BE2C (cell line): ENCODE measurements at regions not wholly inside any gene's neighbourhood (a gene's known extent, or its start where the extent isn't known, plus 50 kb on each side); places are given as distances from the start of the nearest gene placed in this dataset.

Experiments
- DNase-seq: peaks from one replicate; pipeline ENCODE4 v3.0.0-alpha.2; 2020
- H3K27me3 ChIP-seq: fragments of 250-450 bp; sonication (Bioruptor Pico); 2 replicates; pipeline ENCODE4 v1.5.1; 2020; ENCODE audit warnings: mild to moderate bottlenecking
- H3K36me3 ChIP-seq: fragments of 250-450 bp; sonication (Bioruptor Pico); 2 replicates; pipeline ENCODE4 v1.5.1; 2020; ENCODE audit warnings: mild to moderate bottlenecking
- H3K4me1 ChIP-seq: fragments of 250-450 bp; sonication (Bioruptor Pico); 2 replicates; pipeline ENCODE4 v1.5.1; 2020
- H3K4me3 ChIP-seq: 2 replicates; pipeline ENCODE4 v1.5.1; 2011; ENCODE audit warnings: low read depth, low read length
- H3K9me3 ChIP-seq: fragments of 250-450 bp; sonication (Bioruptor Pico); 2 replicates; pipeline ENCODE4 v1.5.1; 2020
- TF ChIP-seq, protein P1 (sequence below): IDR thresholded peaks from 2 replicates; pipeline ENCODE4 v1.5.1; 2012; ENCODE audit warnings: mild to moderate bottlenecking, low read depth, low read length

- no peak for DNase-seq
- Histone ChIP-seq H3K4me1 (no peaks in the 10 kb centered on the region), H3K9me3 (no peaks in the 10 kb centered on the region), H3K27me3 (no peaks in the 10 kb centered on the region), H3K4me3 (no peak overlapping the region), H3K36me3 (no peaks in the 10 kb centered on the region)
- TF ChIP-seq, protein P1, sequence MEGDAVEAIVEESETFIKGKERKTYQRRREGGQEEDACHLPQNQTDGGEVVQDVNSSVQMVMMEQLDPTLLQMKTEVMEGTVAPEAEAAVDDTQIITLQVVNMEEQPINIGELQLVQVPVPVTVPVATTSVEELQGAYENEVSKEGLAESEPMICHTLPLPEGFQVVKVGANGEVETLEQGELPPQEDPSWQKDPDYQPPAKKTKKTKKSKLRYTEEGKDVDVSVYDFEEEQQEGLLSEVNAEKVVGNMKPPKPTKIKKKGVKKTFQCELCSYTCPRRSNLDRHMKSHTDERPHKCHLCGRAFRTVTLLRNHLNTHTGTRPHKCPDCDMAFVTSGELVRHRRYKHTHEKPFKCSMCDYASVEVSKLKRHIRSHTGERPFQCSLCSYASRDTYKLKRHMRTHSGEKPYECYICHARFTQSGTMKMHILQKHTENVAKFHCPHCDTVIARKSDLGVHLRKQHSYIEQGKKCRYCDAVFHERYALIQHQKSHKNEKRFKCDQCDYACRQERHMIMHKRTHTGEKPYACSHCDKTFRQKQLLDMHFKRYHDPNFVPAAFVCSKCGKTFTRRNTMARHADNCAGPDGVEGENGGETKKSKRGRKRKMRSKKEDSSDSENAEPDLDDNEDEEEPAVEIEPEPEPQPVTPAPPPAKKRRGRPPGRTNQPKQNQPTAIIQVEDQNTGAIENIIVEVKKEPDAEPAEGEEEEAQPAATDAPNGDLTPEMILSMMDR = no peak
Measured at GRCh38 chr11:81368192-81368591, 1365.5 kb downstream of the FAM181B start.

DNA sequence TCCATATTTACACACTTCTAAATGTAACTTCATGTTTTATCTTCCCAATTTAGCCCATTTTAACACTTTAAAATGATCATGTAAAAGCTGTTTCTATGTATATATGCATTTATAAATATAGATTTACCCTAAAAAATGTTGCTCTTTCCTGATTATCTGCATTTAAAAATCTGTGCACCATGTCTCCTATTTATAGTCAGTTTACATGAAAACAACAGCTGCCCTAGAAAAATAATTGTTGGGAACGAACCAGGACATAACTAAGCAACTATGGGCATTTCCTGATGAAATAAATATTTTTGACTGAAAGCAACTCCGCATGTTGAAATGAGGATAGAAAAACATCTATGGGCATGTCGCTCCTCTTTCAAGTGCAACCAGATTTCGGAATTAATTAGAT lies 1368.2 kb downstream of the FAM181B start:
- no peak overlapping the region for H3K4me3 ChIP-seq
- H3K36me3 ChIP-seq = no peaks in the 10 kb centered on the region
- DNase-seq = no peak
- H3K27me3 ChIP-seq = no peaks in the 10 kb centered on the region
- H3K9me3 ChIP-seq = no peaks in the 10 kb centered on the region
- TF ChIP-seq, protein P1 = no peak
- H3K4me1 ChIP-seq = no peaks in the 10 kb centered on the region

- Histone ChIP-seq H3K4me1 (no peaks in the 10 kb centered on the region), H3K4me3 (no peak overlapping the region), H3K36me3 (no peaks in the 10 kb centered on the region), H3K27me3 (no peaks in the 10 kb centered on the region), H3K9me3 (no peaks in the 10 kb centered on the region)
- no peak for DNase-seq
- TF ChIP-seq, protein P1 = no peak
Measured at GRCh38 chr11:81359476-81359875, 1374.2 kb downstream of the FAM181B start.

DNA sequence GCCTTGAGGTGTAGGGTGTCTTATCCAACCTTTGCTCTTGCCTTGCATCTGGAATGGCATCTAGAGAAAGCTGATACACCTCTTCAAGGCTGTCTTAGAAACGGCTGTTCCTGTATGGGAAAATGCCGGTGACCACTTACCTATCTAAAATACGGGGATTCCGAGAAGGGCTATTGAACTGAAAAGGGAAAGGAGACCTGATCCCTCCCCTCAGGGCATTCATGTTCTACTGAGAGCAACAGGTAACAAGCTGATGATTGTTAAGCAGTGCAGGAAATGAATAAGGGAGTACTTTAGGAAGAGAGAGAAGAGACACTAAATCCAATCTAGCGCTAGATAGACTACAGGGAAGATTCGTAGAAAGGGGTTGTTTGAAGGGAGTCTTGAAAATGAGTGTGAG lies 1388.1 kb downstream of the FAM181B start:
- Histone ChIP-seq H3K9me3 (no peaks in the 10 kb centered on the region; the same call in 1 of the 2 replicates), H3K27me3 (no peaks in the 10 kb centered on the region), H3K4me1 (no peaks in the 10 kb centered on the region), H3K36me3 (no peaks in the 10 kb centered on the region), H3K4me3 (no peak overlapping the region)
- no peak for DNase-seq
- TF ChIP-seq, protein P1 = no peak

DNA sequence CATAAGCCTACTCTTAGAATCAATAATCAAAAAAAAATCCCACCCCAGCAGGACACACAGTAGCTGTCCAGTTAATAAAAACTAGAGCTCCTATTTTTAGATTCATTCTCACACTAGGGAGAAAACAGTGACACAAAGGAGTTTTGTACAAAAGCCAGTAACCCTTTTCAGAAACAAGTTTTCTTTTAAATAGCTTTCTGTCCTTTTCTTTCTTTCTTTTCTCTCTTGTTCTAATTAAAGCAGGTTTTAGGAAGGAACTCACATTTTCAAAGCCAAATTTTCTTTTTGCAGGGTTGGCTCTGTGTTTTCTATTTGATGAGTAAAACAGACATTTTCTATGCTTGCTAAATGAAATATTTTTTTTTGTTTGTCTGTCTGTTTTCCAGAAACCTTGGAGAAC lies 1390.7 kb downstream of the FAM181B start:
- H3K4me1 ChIP-seq = no peaks in the 10 kb centered on the region
- TF ChIP-seq, protein P1 = no peak
- H3K27me3 ChIP-seq = no peaks in the 10 kb centered on the region
- H3K4me3 ChIP-seq = no peak overlapping the region
- H3K36me3 ChIP-seq = no peaks in the 10 kb centered on the region
- no peak for DNase-seq
- no peaks in the 10 kb centered on the region; the same call in 1 of the 2 replicates for H3K9me3 ChIP-seq

- no peaks in the 10 kb centered on the region; the same call in none of the 2 replicates for H3K9me3 ChIP-seq
- TF ChIP-seq, protein P1 = no peak
- no peak for DNase-seq
- no peaks in the 10 kb centered on the region for H3K27me3 ChIP-seq
- no peaks in the 10 kb centered on the region for H3K4me1 ChIP-seq
- no peaks in the 10 kb centered on the region for H3K36me3 ChIP-seq
- no peak overlapping the region for H3K4me3 ChIP-seq
Measured at GRCh38 chr11:81340225-81340624, 1393.4 kb downstream of the FAM181B start.
